Uterus (tissue), 2 donors: ENCODE measurements at regions not wholly inside any gene's neighbourhood (a gene's known extent, or its start where the extent isn't known, plus 50 kb on each side); places are given as distances from the start of the nearest gene placed in this dataset.

Experiments used
- CTCF ChIP-seq, 4 experiments: fragments of 200-600 bp in 2 of 4; fragments of 450-650 bp in 2 of 4; sonication (generic) in 2 of 4; IDR thresholded peaks; one replicate each; pipeline ENCODE4 v1.5.1; 2016 to 2019; ENCODE audit warnings: antibody characterized with exemption in 4 of 4, mild to moderate bottlenecking in 2 of 4, moderate library complexity in 1 of 4
- POLR2A ChIP-seq, 2 donors: fragments of 450-650 bp; IDR thresholded peaks; one replicate each; pipeline ENCODE4 v1.6.1; 2016; ENCODE audit warnings: antibody characterized with exemption in 2 of 2, mild to moderate bottlenecking in 1 of 2, moderate library complexity in 1 of 2

GRCh38 chr4:130511776-130512175, 1415.8 kb downstream of the C4orf33 start:
- TF ChIP-seq POLR2A (IDR thresholded peaks at IDR 0.05) (no peak), CTCF (IDR thresholded peaks at IDR 0.05) (no peak)
